SK-N-SH (cell line): ENCODE measurements at regions not wholly inside any gene's neighbourhood (a gene's known extent, or its start where the extent isn't known, plus 50 kb on each side); places are given as distances from the start of the nearest gene placed in this dataset.

Experiments
- CTCF ChIA-PET: fragments of 300-600, 350-600 bp; formaldehyde crosslinking; extraction: SDS; loops from one replicate; lab custom pipeline; 2021; lab: Yijun Ruan, JAX
- POLR2A ChIA-PET: fragments of 350-600 bp; sonication (Branson Sonifier 250); formaldehyde crosslinking; extraction: SDS; loops from one replicate; lab custom pipeline; 2020; ENCODE audit warnings: antibody characterized with exemption, inconsistent platforms; lab: Yijun Ruan, JAX
- DNase-seq: peaks from one replicate; pipeline ENCODE4 v3.0.0; 2012
- H2AFZ ChIP-seq: fragments of 200-600 bp; sonication (generic); 2 replicates; pipeline ENCODE4 v1.8.1; 2016; ENCODE audit warnings: antibody characterized with exemption, mild to moderate bottlenecking, low read depth
- H3F3A ChIP-seq: fragments of 200-600 bp; sonication (generic); replicated peaks from 2 replicates; pipeline ENCODE3; 2016; ENCODE audit warnings: antibody characterized with exemption, mild to moderate bottlenecking; ENCODE audit not compliant: insufficient read depth
- H3K27ac ChIP-seq, 2 experiments: fragments of 200-500 bp in 1 of 2; fragments of 200-600 bp in 1 of 2; sonication (Bioruptor generic) in 1 of 2; sonication (generic), shearing (Covaris generic) in 1 of 2; 2 replicates each; pipeline versions ENCODE4 v1.5.1 to v1.6.1; 2014 to 2016; ENCODE audit warnings: low read depth in 2 of 2, inconsistent platforms in 1 of 2, low read length in 1 of 2, mild to moderate bottlenecking in 1 of 2, mixed read lengths in 1 of 2
- H3K27me3 ChIP-seq: fragments of 200-600 bp; sonication (generic), shearing (Covaris generic); 2 replicates; pipeline ENCODE4 v1.6.1; 2016; ENCODE audit warnings: mixed run types; ENCODE audit not compliant: insufficient read depth
- H3K36me3 ChIP-seq, 2 experiments: fragments of 200-500 bp in 1 of 2; fragments of 200-600 bp in 1 of 2; sonication (Bioruptor generic) in 1 of 2; sonication (generic) in 1 of 2; replicated peaks in 1 of 2; 2 replicates each; pipeline versions ENCODE3 to v1.5.1; 2014 to 2016; ENCODE audit warnings: low read length in 1 of 2, mild to moderate bottlenecking in 1 of 2; ENCODE audit not compliant: insufficient read depth in 2 of 2, control insufficient read depth in 1 of 2
- H3K4me1 ChIP-seq, 2 experiments: fragments of 200-500 bp in 1 of 2; fragments of 200-600 bp in 1 of 2; sonication (Bioruptor generic) in 1 of 2; sonication (generic), shearing (Covaris generic) in 1 of 2; 2 replicates each; pipeline versions ENCODE4 v1.5.1 to v1.6.1; 2014 to 2016; ENCODE audit warnings: low read depth in 1 of 2, low read length in 1 of 2, mixed run types in 1 of 2; ENCODE audit not compliant: insufficient read depth in 2 of 2, control insufficient read depth in 1 of 2
- H3K4me2 ChIP-seq: fragments of 200-600 bp; sonication (generic), shearing (Covaris generic); 2 replicates; pipeline ENCODE4 v1.6.1; 2017; ENCODE audit warnings: mixed run types
- H3K4me3 ChIP-seq, 2 experiments: fragments of 200-500 bp in 1 of 2; fragments of 200-600 bp in 1 of 2; sonication (Bioruptor generic) in 1 of 2; sonication (generic), shearing (Covaris generic) in 1 of 2; 2 replicates each; pipeline versions ENCODE4 v1.5.1 to v1.8.1; 2014 to 2016; ENCODE audit warnings: low read depth in 2 of 2, inconsistent platforms in 1 of 2, low read length in 1 of 2, mild to moderate bottlenecking in 1 of 2, mixed read lengths in 1 of 2, moderate library complexity in 1 of 2
- H3K79me2 ChIP-seq: fragments of 200-600 bp; sonication (generic); 2 replicates; pipeline ENCODE4 v1.8.1; 2017; ENCODE audit warnings: mild to moderate bottlenecking; ENCODE audit not compliant: insufficient read depth
- H3K9ac ChIP-seq: fragments of 200-600 bp; sonication (generic); 2 replicates; pipeline ENCODE4 v1.6.1; 2017; ENCODE audit warnings: mixed run types
- H3K9me2 ChIP-seq: fragments of 200-600 bp; sonication (generic); 2 replicates; pipeline ENCODE4 v1.6.1; 2017; ENCODE audit warnings: mixed run types
- H3K9me3 ChIP-seq: fragments of 200-600 bp; sonication (generic); 2 replicates; pipeline ENCODE4 v1.6.1; 2017; ENCODE audit warnings: mixed run types, mild to moderate bottlenecking, moderate library complexity
- H4K20me1 ChIP-seq: fragments of 200-600 bp; sonication (generic); 2 replicates; pipeline ENCODE4 v1.6.1; 2017; ENCODE audit warnings: mild to moderate bottlenecking, mixed run types; ENCODE audit not compliant: insufficient read depth
- CHD2 ChIP-seq: fragments of 150-350 bp; IDR thresholded peaks from 2 replicates; pipeline ENCODE4 v1.6.1; 2018; ENCODE audit warnings: low read length; ENCODE audit not compliant: partially characterized antibody
- EP300 ChIP-seq, 2 experiments: IDR thresholded peaks; 2 replicates each; pipeline versions ENCODE4 v1.4.0 to v1.6.1; 2012; ENCODE audit warnings: borderline replicate concordance in 1 of 2, low read depth in 1 of 2, low read length in 1 of 2
- EZH2phosphoT487 ChIP-seq: fragments of 200-600 bp; sonication (generic); IDR thresholded peaks from 2 replicates; pipeline ENCODE4 v1.6.1; 2017; ENCODE audit warnings: low read depth, mixed run types, mild to moderate bottlenecking, antibody characterized with exemption, moderate library complexity, borderline replicate concordance
- FOXJ3 ChIP-seq: sonication (generic); formaldehyde crosslinking; IDR thresholded peaks from 2 replicates; pipeline ENCODE4 v1.5.1; 2020; ENCODE audit warnings: mild to moderate bottlenecking, missing genetic modification reagents
- FOXM1 ChIP-seq: IDR thresholded peaks from 2 replicates; pipeline ENCODE4 v1.4.0; 2012; ENCODE audit warnings: low read depth, mild to moderate bottlenecking
- MEF2A ChIP-seq: IDR thresholded peaks from 2 replicates; pipeline ENCODE4 v1.4.0; 2012; ENCODE audit warnings: low read depth, borderline replicate concordance
- MXI1 ChIP-seq: IDR thresholded peaks from 2 replicates; pipeline ENCODE4 v1.6.1; 2012; ENCODE audit warnings: mild to moderate bottlenecking, low read depth, low read length, improper control_type of control experiment
- NRF1 ChIP-seq: IDR thresholded peaks from 2 replicates; pipeline ENCODE4 v1.6.1; 2012; ENCODE audit warnings: low read depth, mild to moderate bottlenecking, low read length
- POLR2AphosphoS5 ChIP-seq: IDR thresholded peaks from 2 replicates; pipeline ENCODE4 v1.6.1; 2012; ENCODE audit warnings: low read depth, low read length
- RCOR1 ChIP-seq: fragments of 150-350 bp; IDR thresholded peaks from 2 replicates; pipeline ENCODE4 v1.6.1; 2017; ENCODE audit warnings: antibody characterized with exemption, low read length
- RFX5 ChIP-seq: IDR thresholded peaks from 2 replicates; pipeline ENCODE4 v1.6.1; 2012; ENCODE audit warnings: mild to moderate bottlenecking, improper control_type of control experiment, low read length
- SMC3 ChIP-seq: IDR thresholded peaks from 2 replicates; pipeline ENCODE4 v1.6.1; 2012; ENCODE audit warnings: low read depth, low read length, improper control_type of control experiment
- TEAD4 ChIP-seq: IDR thresholded peaks from 2 replicates; pipeline ENCODE4 v1.4.0; 2012; ENCODE audit warnings: mild to moderate bottlenecking, borderline replicate concordance; ENCODE audit not compliant: insufficient read depth
- USF1 ChIP-seq: IDR thresholded peaks from 2 replicates; pipeline ENCODE4 v1.4.0; 2012; ENCODE audit warnings: low read depth, borderline replicate concordance
- YY1 ChIP-seq: IDR thresholded peaks from 2 replicates; pipeline ENCODE4 v1.4.0; 2012; ENCODE audit warnings: low read depth, mild to moderate bottlenecking
- ZBTB33 ChIP-seq: IDR thresholded peaks from 2 replicates; pipeline ENCODE4 v1.4.0; 2012; ENCODE audit warnings: low read depth, borderline replicate concordance
- WGBS: methylation state at CpG from one replicate; pipeline ENCODE4 v1.1.6; 2017; ENCODE audit warnings: low lambda C conversion rate; 5-methylcytosine and 5-hydroxymethylcytosine counted together
- TF ChIP-seq, protein P1 (sequence below): IDR thresholded peaks from 2 replicates; pipeline ENCODE4 v1.6.1; 2012; ENCODE audit warnings: mild to moderate bottlenecking, low read depth, low read length, moderate library complexity

- Histone ChIP-seq H3K9me2 (no peaks in the 10 kb centered on the region), H3F3A (peaks cover 10% of the 10 kb centered on the region), H3K27me3 (no peaks in the 10 kb centered on the region), H3K4me2 (peak overlapping the region; percentile 33; the same call in 1 of the 2 replicates), H3K36me3 (peaks cover 7 to 11% of the 10 kb centered on the region in 2 experiments)
- POLR2A ChIA-PET, result no interaction called here
- TF ChIP-seq MXI1 (no peak), RFX5 (no peak), NRF1 (no peak), MEF2A (no peak), SMC3 (no peak), USF1 (no peak), EP300 (IDR thresholded peaks at IDR 0.05; ENCODE audit: borderline replicate concordance in 1 of 2, low read depth in 1 of 2, low read length in 1 of 2) (no peak), FOXM1 (no peak), FOXJ3 (CRISPR knock-in tag) (no peak), POLR2AphosphoS5 (no peak), YY1 (no peak), EZH2phosphoT487 (no peak), RCOR1 (no peak), ZBTB33 (no peak), TEAD4 (no peak), CHD2 (no peak)
- TF ChIP-seq, protein P1, sequence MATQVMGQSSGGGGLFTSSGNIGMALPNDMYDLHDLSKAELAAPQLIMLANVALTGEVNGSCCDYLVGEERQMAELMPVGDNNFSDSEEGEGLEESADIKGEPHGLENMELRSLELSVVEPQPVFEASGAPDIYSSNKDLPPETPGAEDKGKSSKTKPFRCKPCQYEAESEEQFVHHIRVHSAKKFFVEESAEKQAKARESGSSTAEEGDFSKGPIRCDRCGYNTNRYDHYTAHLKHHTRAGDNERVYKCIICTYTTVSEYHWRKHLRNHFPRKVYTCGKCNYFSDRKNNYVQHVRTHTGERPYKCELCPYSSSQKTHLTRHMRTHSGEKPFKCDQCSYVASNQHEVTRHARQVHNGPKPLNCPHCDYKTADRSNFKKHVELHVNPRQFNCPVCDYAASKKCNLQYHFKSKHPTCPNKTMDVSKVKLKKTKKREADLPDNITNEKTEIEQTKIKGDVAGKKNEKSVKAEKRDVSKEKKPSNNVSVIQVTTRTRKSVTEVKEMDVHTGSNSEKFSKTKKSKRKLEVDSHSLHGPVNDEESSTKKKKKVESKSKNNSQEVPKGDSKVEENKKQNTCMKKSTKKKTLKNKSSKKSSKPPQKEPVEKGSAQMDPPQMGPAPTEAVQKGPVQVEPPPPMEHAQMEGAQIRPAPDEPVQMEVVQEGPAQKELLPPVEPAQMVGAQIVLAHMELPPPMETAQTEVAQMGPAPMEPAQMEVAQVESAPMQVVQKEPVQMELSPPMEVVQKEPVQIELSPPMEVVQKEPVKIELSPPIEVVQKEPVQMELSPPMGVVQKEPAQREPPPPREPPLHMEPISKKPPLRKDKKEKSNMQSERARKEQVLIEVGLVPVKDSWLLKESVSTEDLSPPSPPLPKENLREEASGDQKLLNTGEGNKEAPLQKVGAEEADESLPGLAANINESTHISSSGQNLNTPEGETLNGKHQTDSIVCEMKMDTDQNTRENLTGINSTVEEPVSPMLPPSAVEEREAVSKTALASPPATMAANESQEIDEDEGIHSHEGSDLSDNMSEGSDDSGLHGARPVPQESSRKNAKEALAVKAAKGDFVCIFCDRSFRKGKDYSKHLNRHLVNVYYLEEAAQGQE, result no peak
- TF ChIP-seq, all 33 proteins: peak for 0
- H3K4me1 ChIP-seq, result no peaks in the 10 kb centered on the region; a peak in 1 of 4 replicates
- no peak for DNase-seq
- H3K79me2 ChIP-seq, result no peaks in the 10 kb centered on the region
- H3K27ac ChIP-seq, result peak overlapping the region in 1 of 2 experiments; percentile 58; a peak in 3 of 4 replicates
- H3K4me3 ChIP-seq, result no peak overlapping the region
- CTCF ChIA-PET, result interaction anchor here (1.0 kb wide), 1 partner anchor 14 kb away, joined by 3 read pairs; no protein-coding TSS in a partner anchor
- H4K20me1 ChIP-seq, result no peaks in the 10 kb centered on the region
- H2AFZ ChIP-seq, result no peak overlapping the region
- WGBS, result 12% methylated on average over 6 of the region's 6 CpGs
- no peaks in the 10 kb centered on the region for H3K9me3 ChIP-seq
- no peak overlapping the region for H3K9ac ChIP-seq
Measured at GRCh38 chr6:144434308-144434990, 149.3 kb downstream of the UTRN start.
